ENCODE measurements at regions not wholly inside any gene's neighbourhood (a gene's known extent, or its start where the extent isn't known, plus 50 kb on each side); places are given as distances from the start of the nearest gene placed in this dataset.
"Not testable (repeated sequence)": the region's sequence is repeated elsewhere in the genome, so short reads cannot be mapped to it uniquely, and the experiment has no call there.

DNA sequence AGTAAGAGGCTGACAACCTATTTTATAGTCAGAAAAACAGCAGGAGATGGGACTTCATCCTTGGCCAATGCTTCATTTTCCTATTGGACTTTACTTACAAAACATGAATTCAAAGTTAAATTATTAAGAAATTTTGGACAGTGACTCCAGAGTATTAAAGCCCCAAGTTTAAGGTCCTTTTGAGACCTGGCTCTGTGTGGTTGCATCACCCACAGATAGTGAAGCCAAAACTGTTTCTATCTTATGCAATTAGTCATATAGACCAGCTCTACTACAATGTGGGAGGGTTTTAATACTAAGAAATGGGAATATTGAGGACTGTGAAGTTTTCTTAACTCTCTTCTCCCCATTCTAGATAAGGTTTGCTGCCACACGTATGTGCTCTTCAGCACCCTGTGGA is 196.7 kb upstream of the AR start:
- no peak overlapping the region for H3K27ac Mint-ChIP-seq (ENCODE audit: unreplicated experiment)
- Histone ChIP-seq H3K4me2 (ENCODE audit: low read length) (no peak overlapping the region), H3K27ac (ENCODE audit: low read depth, low read length) (no peak overlapping the region), H3K36me3 (ENCODE audit: insufficient read depth, low read length) (no peaks in the 10 kb centered on the region), H3K79me2 (ENCODE audit: insufficient read depth, low read length) (no peaks in the 10 kb centered on the region), H3K9ac (ENCODE audit: low read length) (no peak overlapping the region), H3K27me3 (ENCODE audit: insufficient read depth, low read length) (no peaks in the 10 kb centered on the region), H2AFZ (ENCODE audit: low read depth, low read length) (no peak overlapping the region), H4K20me1 (ENCODE audit: insufficient read depth, low read length) (no peaks in the 10 kb centered on the region), H3K4me1 (ENCODE audit: insufficient read depth, low read length) (no peaks in the 10 kb centered on the region), H3K9me3 (ENCODE audit: insufficient read depth, low read depth, low read length) (no peaks in the 10 kb centered on the region), H3K4me3 (ENCODE audit: insufficient read depth, low read depth, low read length) (no peak overlapping the region)
- no peak overlapping the region for H3K4me3 Mint-ChIP-seq (ENCODE audit: unreplicated experiment)
- peak; percentile 55 for FAIRE-seq
- H3K9me3 Mint-ChIP-seq (ENCODE audit: unreplicated experiment), result no peaks in the 10 kb centered on the region
- no peaks in the 10 kb centered on the region for H3K4me1 Mint-ChIP-seq (ENCODE audit: low read depth, unreplicated experiment)
- no peak for TF ChIP-seq EZH2 (IDR thresholded peaks at IDR 0.05; ENCODE audit: insufficient read depth, low read length)
- no peak for DNase-seq (ENCODE audit: low read depth)
- no peaks in the 10 kb centered on the region for H3K36me3 Mint-ChIP-seq (ENCODE audit: low read depth, unreplicated experiment)
- H3K27me3 Mint-ChIP-seq (ENCODE audit: low read depth, unreplicated experiment), result no peaks in the 10 kb centered on the region

DNA sequence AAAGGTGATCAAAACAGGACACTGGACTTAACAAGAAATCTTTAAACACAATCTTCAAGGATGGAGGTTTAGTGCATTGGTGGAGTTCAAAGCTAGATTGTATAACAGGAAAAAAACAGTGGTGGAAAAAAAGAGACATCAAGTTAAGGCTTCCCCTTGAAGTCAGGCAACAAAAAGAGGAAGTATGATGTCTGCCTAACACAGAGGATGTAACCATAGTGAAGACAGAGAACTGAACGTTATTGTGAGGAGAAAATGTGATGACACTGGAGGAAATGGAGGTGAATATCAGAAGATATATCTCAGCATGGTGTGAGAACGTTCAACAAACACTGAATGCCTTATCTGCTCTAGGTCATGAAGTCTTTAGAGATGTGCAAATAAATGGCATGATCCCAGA is 192.4 kb upstream of the AR start:
- no peak for FAIRE-seq
- Mint-ChIP-seq H3K36me3 (ENCODE audit: low read depth, unreplicated experiment) (no peaks in the 10 kb centered on the region), H3K27me3 (ENCODE audit: low read depth, unreplicated experiment) (no peaks in the 10 kb centered on the region), H3K4me1 (ENCODE audit: low read depth, unreplicated experiment) (peaks cover 7% of the 10 kb centered on the region), H3K4me3 (ENCODE audit: unreplicated experiment) (no peak overlapping the region), H3K27ac (ENCODE audit: unreplicated experiment) (no peak overlapping the region), H3K9me3 (ENCODE audit: unreplicated experiment) (no peaks in the 10 kb centered on the region)
- Histone ChIP-seq H3K4me2 (ENCODE audit: low read length) (no peak overlapping the region), H3K36me3 (ENCODE audit: insufficient read depth, low read length) (no peaks in the 10 kb centered on the region), H4K20me1 (ENCODE audit: insufficient read depth, low read length) (no peaks in the 10 kb centered on the region), H3K27me3 (ENCODE audit: insufficient read depth, low read length) (no peaks in the 10 kb centered on the region), H2AFZ (ENCODE audit: low read depth, low read length) (no peak overlapping the region), H3K9me3 (ENCODE audit: insufficient read depth, low read depth, low read length) (no peaks in the 10 kb centered on the region), H3K9ac (ENCODE audit: low read length) (no peak overlapping the region), H3K27ac (ENCODE audit: low read depth, low read length) (no peak overlapping the region), H3K4me3 (ENCODE audit: insufficient read depth, low read depth, low read length) (no peak overlapping the region), H3K4me1 (ENCODE audit: insufficient read depth, low read length) (no peaks in the 10 kb centered on the region), H3K79me2 (ENCODE audit: insufficient read depth, low read length) (no peaks in the 10 kb centered on the region)
- TF ChIP-seq, protein P1, sequence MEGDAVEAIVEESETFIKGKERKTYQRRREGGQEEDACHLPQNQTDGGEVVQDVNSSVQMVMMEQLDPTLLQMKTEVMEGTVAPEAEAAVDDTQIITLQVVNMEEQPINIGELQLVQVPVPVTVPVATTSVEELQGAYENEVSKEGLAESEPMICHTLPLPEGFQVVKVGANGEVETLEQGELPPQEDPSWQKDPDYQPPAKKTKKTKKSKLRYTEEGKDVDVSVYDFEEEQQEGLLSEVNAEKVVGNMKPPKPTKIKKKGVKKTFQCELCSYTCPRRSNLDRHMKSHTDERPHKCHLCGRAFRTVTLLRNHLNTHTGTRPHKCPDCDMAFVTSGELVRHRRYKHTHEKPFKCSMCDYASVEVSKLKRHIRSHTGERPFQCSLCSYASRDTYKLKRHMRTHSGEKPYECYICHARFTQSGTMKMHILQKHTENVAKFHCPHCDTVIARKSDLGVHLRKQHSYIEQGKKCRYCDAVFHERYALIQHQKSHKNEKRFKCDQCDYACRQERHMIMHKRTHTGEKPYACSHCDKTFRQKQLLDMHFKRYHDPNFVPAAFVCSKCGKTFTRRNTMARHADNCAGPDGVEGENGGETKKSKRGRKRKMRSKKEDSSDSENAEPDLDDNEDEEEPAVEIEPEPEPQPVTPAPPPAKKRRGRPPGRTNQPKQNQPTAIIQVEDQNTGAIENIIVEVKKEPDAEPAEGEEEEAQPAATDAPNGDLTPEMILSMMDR (IDR thresholded peaks at IDR 0.05; ENCODE audit: insufficient read depth, low read depth, low read length), result no peak
- no peak for TF ChIP-seq EZH2 (IDR thresholded peaks at IDR 0.05; ENCODE audit: insufficient read depth, low read length)
- no peak for DNase-seq (ENCODE audit: low read depth)

DNA sequence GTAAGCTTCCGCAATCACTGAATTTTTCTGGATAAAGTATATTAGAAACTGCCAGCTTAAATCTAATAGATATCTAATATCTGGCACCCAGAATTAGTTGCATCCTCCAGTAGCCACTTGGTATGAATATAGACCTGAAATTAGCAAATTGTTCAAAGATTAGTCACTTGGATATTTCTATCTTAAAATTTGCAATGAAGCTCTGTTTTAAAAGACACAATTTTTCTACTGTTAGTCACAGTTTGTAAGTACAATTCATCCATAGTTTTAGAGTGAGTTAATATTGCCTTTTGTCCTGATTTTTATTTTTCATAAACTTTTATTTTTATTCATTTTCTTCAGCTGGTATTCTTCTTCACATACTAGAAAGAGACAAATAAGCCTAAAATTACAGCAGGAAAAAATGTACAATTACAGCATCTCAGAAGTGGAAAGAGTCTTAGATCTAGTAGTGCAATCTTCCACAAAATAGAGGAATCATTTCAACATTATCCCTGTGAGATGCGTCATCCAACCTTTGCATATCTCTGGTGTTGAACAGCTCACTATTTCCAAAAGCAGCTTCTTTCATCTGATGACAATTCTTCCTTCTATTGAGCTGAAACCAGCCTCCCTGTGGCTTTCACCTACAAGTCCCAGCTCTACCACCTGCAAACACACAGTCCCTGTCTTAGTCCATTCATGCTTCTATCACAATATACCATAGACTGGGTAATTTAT is 190.0 kb upstream of the AR start:
- H3K9me3 ChIP-seq (ENCODE audit: insufficient read depth, low read depth, low read length), result no peaks in the 10 kb centered on the region
- H3K27ac ChIP-seq (ENCODE audit: low read depth, low read length), result no peak overlapping the region
- TF ChIP-seq, protein P1 (IDR thresholded peaks at IDR 0.05; ENCODE audit: insufficient read depth, low read depth, low read length), result no peak
- TF ChIP-seq EZH2 (IDR thresholded peaks at IDR 0.05; ENCODE audit: insufficient read depth, low read length), result no peak
- no peaks in the 10 kb centered on the region for H4K20me1 ChIP-seq (ENCODE audit: insufficient read depth, low read length)
- no peaks in the 10 kb centered on the region for H3K4me1 ChIP-seq (ENCODE audit: insufficient read depth, low read length)
- peaks cover 7% of the 10 kb centered on the region for H3K4me1 Mint-ChIP-seq (ENCODE audit: low read depth, unreplicated experiment)
- no peaks in the 10 kb centered on the region for H3K36me3 ChIP-seq (ENCODE audit: insufficient read depth, low read length)
- H3K27me3 Mint-ChIP-seq (ENCODE audit: low read depth, unreplicated experiment), result no peaks in the 10 kb centered on the region
- no peaks in the 10 kb centered on the region for H3K27me3 ChIP-seq (ENCODE audit: insufficient read depth, low read length)
- H3K79me2 ChIP-seq (ENCODE audit: insufficient read depth, low read length), result no peaks in the 10 kb centered on the region
- peaks cover under 1% of the 10 kb centered on the region for H3K9me3 Mint-ChIP-seq (ENCODE audit: unreplicated experiment)
- H3K9ac ChIP-seq (ENCODE audit: low read length), result no peak overlapping the region
- no peaks in the 10 kb centered on the region for H3K36me3 Mint-ChIP-seq (ENCODE audit: low read depth, unreplicated experiment)
- H2AFZ ChIP-seq (ENCODE audit: low read depth, low read length), result no peak overlapping the region
- FAIRE-seq (peak; percentile 95), DNase-seq (ENCODE audit: low read depth) (no peak)
- peak overlapping the region; percentile 91 for H3K27ac Mint-ChIP-seq (ENCODE audit: unreplicated experiment)
- H3K4me3 ChIP-seq (ENCODE audit: insufficient read depth, low read depth, low read length), result no peak overlapping the region
- H3K4me2 ChIP-seq (ENCODE audit: low read length), result no peak overlapping the region
- no peak overlapping the region for H3K4me3 Mint-ChIP-seq (ENCODE audit: unreplicated experiment)

- H3K27me3 ChIP-seq (ENCODE audit: insufficient read depth, low read length); H3K9me3 ChIP-seq (ENCODE audit: insufficient read depth, low read depth, low read length); H3K4me1 Mint-ChIP-seq (ENCODE audit: low read depth, unreplicated experiment); H3K27ac Mint-ChIP-seq (ENCODE audit: unreplicated experiment); H3K4me1 ChIP-seq (ENCODE audit: insufficient read depth, low read length); H2AFZ ChIP-seq (ENCODE audit: low read depth, low read length); H3K79me2 ChIP-seq (ENCODE audit: insufficient read depth, low read length); H3K4me2 ChIP-seq (ENCODE audit: low read length); H3K36me3 ChIP-seq (ENCODE audit: insufficient read depth, low read length); FAIRE-seq; H3K4me3 Mint-ChIP-seq (ENCODE audit: unreplicated experiment); H3K9me3 Mint-ChIP-seq (ENCODE audit: unreplicated experiment); H3K9ac ChIP-seq (ENCODE audit: low read length); H3K4me3 ChIP-seq (ENCODE audit: insufficient read depth, low read depth, low read length); H3K36me3 Mint-ChIP-seq (ENCODE audit: low read depth, unreplicated experiment); H3K27ac ChIP-seq (ENCODE audit: low read depth, low read length); H4K20me1 ChIP-seq (ENCODE audit: insufficient read depth, low read length); H3K27me3 Mint-ChIP-seq (ENCODE audit: low read depth, unreplicated experiment); DNase-seq (ENCODE audit: low read depth): not testable (repeated sequence)
These were observed 182.6 kb upstream of the AR start for GRCh38 chrX:67361267-67361666.

All from astrocyte (in vitro differentiated cells and primary cell).